ENCODE measurements at regions not wholly inside any gene's neighbourhood (a gene's known extent, or its start where the extent isn't known, plus 50 kb on each side); places are given as distances from the start of the nearest gene placed in this dataset.
"Not testable (repeated sequence)": the region's sequence is repeated elsewhere in the genome, so short reads cannot be mapped to it uniquely, and the experiment has no call there.

- intact Hi-C loops (cut with DNase I): no loop called here
- WGBS: 60% methylated on average over 7 of the region's 7 CpGs
- TF ChIP-seq POLR2A (IDR thresholded peaks at IDR 0.05) (no peak), POLR2AphosphoS5 (IDR thresholded peaks at IDR 0.05) (no peak), CTCF (IDR thresholded peaks at IDR 0.05) (no peak)
Measured at GRCh38 chr7:51543801-51544553, 227.4 kb upstream of the COBL start.

GRCh38 chr7:51540906-51541305, 224.3 kb upstream of the COBL start:
- H3K9me3 ChIP-seq; H3K4me3 ChIP-seq; H3K27ac ChIP-seq; H3K4me1 ChIP-seq (replicated peaks); intact Hi-C loops (cut with DNase I); H3K36me3 ChIP-seq; H3K27me3 ChIP-seq (replicated peaks; ENCODE audit: insufficient read depth); DNase-seq (ENCODE audit: low spot score): not testable (repeated sequence)
- WGBS: 15% methylated on average over 2 of the region's 2 CpGs

More at GRCh38 chr7:51543801-51544553, 227.4 kb upstream of the COBL start:
- Histone ChIP-seq H3K27ac (no peak overlapping the region), H3K4me1 (replicated peaks) (no peaks in the 10 kb centered on the region), H3K9me3 (no peaks in the 10 kb centered on the region), H3K36me3 (no peaks in the 10 kb centered on the region), H3K4me3 (no peak overlapping the region), H3K27me3 (replicated peaks; ENCODE audit: insufficient read depth) (no peaks in the 10 kb centered on the region)
- DNase-seq (ENCODE audit: low spot score): no peak

GRCh38 chr7:51539840-51540239, 223.2 kb upstream of the COBL start:
- 85% methylated on average over 3 of the region's 3 CpGs for WGBS
- Histone ChIP-seq H3K4me3 (no peak overlapping the region), H3K27ac (no peak overlapping the region), H3K27me3 (replicated peaks; ENCODE audit: insufficient read depth) (no peaks in the 10 kb centered on the region), H3K4me1 (replicated peaks) (no peaks in the 10 kb centered on the region), H3K9me3 (no peaks in the 10 kb centered on the region), H3K36me3 (no peaks in the 10 kb centered on the region)
- TF ChIP-seq POLR2AphosphoS5 (IDR thresholded peaks at IDR 0.05) (no peak), CTCF (IDR thresholded peaks at IDR 0.05) (no peak), POLR2A (IDR thresholded peaks at IDR 0.05) (no peak)
- intact Hi-C loops (cut with DNase I): no loop called here
- DNase-seq (ENCODE audit: low spot score): no peak

- Histone ChIP-seq H3K36me3 (no peaks in the 10 kb centered on the region), H3K9me3 (no peaks in the 10 kb centered on the region), H3K4me3 (no peak overlapping the region), H3K27me3 (replicated peaks; ENCODE audit: insufficient read depth) (no peaks in the 10 kb centered on the region), H3K4me1 (replicated peaks) (no peaks in the 10 kb centered on the region), H3K27ac (no peak overlapping the region)
- WGBS: no CpG with 5 or more reads among the region's 5 CpGs
- TF ChIP-seq CTCF (IDR thresholded peaks at IDR 0.05) (no peak), POLR2A (IDR thresholded peaks at IDR 0.05) (no peak), POLR2AphosphoS5 (IDR thresholded peaks at IDR 0.05) (no peak)
- intact Hi-C loops (cut with DNase I): no loop called here
- no peak for DNase-seq (ENCODE audit: low spot score)
Measured at GRCh38 chr7:51528172-51528571, 211.6 kb upstream of the COBL start.

- Histone ChIP-seq H3K9me3 (no peaks in the 10 kb centered on the region), H3K4me1 (replicated peaks) (no peaks in the 10 kb centered on the region), H3K4me3 (no peak overlapping the region), H3K27me3 (replicated peaks; ENCODE audit: insufficient read depth) (no peaks in the 10 kb centered on the region), H3K36me3 (no peaks in the 10 kb centered on the region), H3K27ac (no peak overlapping the region)
- 77% methylated on average over 6 of the region's 6 CpGs for WGBS
- intact Hi-C loops (cut with DNase I): no loop called here
- DNase-seq (ENCODE audit: low spot score): no peak
- no peak for TF ChIP-seq CTCF (IDR thresholded peaks at IDR 0.05)
- no peak for TF ChIP-seq POLR2AphosphoS5 (IDR thresholded peaks at IDR 0.05)
- TF ChIP-seq POLR2A (IDR thresholded peaks at IDR 0.05): no peak
Measured at GRCh38 chr7:51521694-51522312, 205.2 kb upstream of the COBL start.
